Lower leg skin (tissue), 3 donors: ENCODE measurements at regions not wholly inside any gene's neighbourhood (a gene's known extent, or its start where the extent isn't known, plus 50 kb on each side); places are given as distances from the start of the nearest gene placed in this dataset.

Source experiments
- POLR2A ChIP-seq, 2 donors: fragments of 450-650 bp; IDR thresholded peaks; one replicate each; pipeline ENCODE4 v1.6.1; 2016 to 2017; ENCODE audit warnings: antibody characterized with exemption in 2 of 2, mild to moderate bottlenecking in 1 of 2, moderate library complexity in 1 of 2
- TF ChIP-seq, protein P1 (sequence below), 3 donors: fragments of 450-650 bp; IDR thresholded peaks; one replicate each; pipeline ENCODE4 v1.5.1; 2016; ENCODE audit warnings: antibody characterized with exemption in 3 of 3, mild to moderate bottlenecking in 3 of 3, moderate library complexity in 2 of 3

DNA sequence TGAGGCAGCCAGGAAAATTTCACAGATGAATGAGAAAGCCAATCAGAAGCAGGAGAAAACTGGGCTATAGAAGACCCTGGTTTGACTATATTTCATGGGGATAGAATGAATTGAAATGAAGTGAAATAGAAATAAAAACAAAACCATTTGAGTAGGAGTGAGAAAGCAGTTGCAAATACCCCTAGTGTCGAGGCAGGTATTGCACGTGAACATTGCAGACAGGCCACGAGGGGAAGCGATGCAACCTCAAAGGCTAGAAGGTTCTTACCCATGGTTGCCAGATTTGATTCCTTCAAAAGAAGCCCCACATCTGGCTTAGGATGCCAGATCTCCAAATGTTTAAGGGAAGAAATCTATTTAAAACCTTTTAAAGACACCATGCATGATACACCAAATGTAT lies 648.9 kb downstream of the VRK1 start:
- TF ChIP-seq, protein P1, sequence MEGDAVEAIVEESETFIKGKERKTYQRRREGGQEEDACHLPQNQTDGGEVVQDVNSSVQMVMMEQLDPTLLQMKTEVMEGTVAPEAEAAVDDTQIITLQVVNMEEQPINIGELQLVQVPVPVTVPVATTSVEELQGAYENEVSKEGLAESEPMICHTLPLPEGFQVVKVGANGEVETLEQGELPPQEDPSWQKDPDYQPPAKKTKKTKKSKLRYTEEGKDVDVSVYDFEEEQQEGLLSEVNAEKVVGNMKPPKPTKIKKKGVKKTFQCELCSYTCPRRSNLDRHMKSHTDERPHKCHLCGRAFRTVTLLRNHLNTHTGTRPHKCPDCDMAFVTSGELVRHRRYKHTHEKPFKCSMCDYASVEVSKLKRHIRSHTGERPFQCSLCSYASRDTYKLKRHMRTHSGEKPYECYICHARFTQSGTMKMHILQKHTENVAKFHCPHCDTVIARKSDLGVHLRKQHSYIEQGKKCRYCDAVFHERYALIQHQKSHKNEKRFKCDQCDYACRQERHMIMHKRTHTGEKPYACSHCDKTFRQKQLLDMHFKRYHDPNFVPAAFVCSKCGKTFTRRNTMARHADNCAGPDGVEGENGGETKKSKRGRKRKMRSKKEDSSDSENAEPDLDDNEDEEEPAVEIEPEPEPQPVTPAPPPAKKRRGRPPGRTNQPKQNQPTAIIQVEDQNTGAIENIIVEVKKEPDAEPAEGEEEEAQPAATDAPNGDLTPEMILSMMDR (IDR thresholded peaks at IDR 0.05) = no peak
- no peak for TF ChIP-seq POLR2A (IDR thresholded peaks at IDR 0.05)
